Fibroblast of lung (primary cell): ENCODE measurements at regions not wholly inside any gene's neighbourhood (a gene's known extent, or its start where the extent isn't known, plus 50 kb on each side); places are given as distances from the start of the nearest gene placed in this dataset.

Experiments used
- DNase-seq, 2 donors: peaks; one replicate each; pipeline versions ENCODE4 v3.0.0 to v3.0.0-alpha.2; 2010; ENCODE audit warnings: low read depth in 2 of 2
- H2AFZ ChIP-seq: 2 replicates; pipeline ENCODE4 v1.5.1; 2012; ENCODE audit warnings: low read length, control low read depth, inconsistent platforms
- H3K27ac ChIP-seq: 2 replicates; pipeline ENCODE4 v1.5.1; 2011; ENCODE audit warnings: low read length, control low read depth; ENCODE audit not compliant: insufficient read depth
- H3K27me3 ChIP-seq: 2 replicates; pipeline ENCODE4 v1.5.1; 2011; ENCODE audit warnings: mild to moderate bottlenecking, low read length; ENCODE audit not compliant: control insufficient read depth, insufficient read depth
- H3K36me3 ChIP-seq: 2 replicates; pipeline ENCODE4 v1.5.1; 2011; ENCODE audit warnings: low read length; ENCODE audit not compliant: control insufficient read depth, insufficient read depth
- H3K4me1 ChIP-seq: 2 replicates; pipeline ENCODE4 v1.5.1; 2011; ENCODE audit warnings: low read length; ENCODE audit not compliant: control insufficient read depth, insufficient read depth; ENCODE audit errors: extremely low read depth
- H3K4me2 ChIP-seq: 2 replicates; pipeline ENCODE4 v1.5.1; 2011; ENCODE audit warnings: low read length, control low read depth; ENCODE audit not compliant: insufficient read depth; ENCODE audit errors: extremely low read depth
- H3K4me3 ChIP-seq, 4 experiments: fragments of 200-600 bp in 1 of 4; sonication (generic) in 1 of 4; replicated peaks in 1 of 4; 2 replicates each; pipeline ENCODE4 v1.5.1; 2011 to 2016; ENCODE audit warnings: low read length in 4 of 4, low read depth in 3 of 4, mild to moderate bottlenecking in 3 of 4, control low read depth in 2 of 4, inconsistent platforms in 1 of 4, mixed read lengths in 1 of 4; ENCODE audit not compliant: insufficient read depth in 1 of 4; ENCODE audit errors: control extremely low read depth in 1 of 4
- H3K79me2 ChIP-seq: 2 replicates; pipeline ENCODE4 v1.5.1; 2012; ENCODE audit warnings: mild to moderate bottlenecking, low read length, inconsistent platforms; ENCODE audit not compliant: control insufficient read depth, insufficient read depth
- H3K9ac ChIP-seq: 2 replicates; pipeline ENCODE4 v1.5.1; 2011; ENCODE audit warnings: mild to moderate bottlenecking, low read length, control low read depth; ENCODE audit not compliant: insufficient read depth
- H3K9me3 ChIP-seq: 2 replicates; pipeline ENCODE4 v1.5.1; 2012; ENCODE audit warnings: low read depth, low read length; ENCODE audit not compliant: control insufficient read depth, insufficient read depth
- H4K20me1 ChIP-seq: 2 replicates; pipeline ENCODE4 v1.5.1; 2011; ENCODE audit warnings: low read length; ENCODE audit not compliant: control insufficient read depth, insufficient read depth; ENCODE audit errors: extremely low read depth
- EZH2 ChIP-seq: IDR thresholded peaks from 2 replicates; pipeline ENCODE4 v1.5.1; 2012; ENCODE audit warnings: low read length, control low read depth, mild to moderate bottlenecking; ENCODE audit errors: missing control alignments
- TF ChIP-seq, protein P1 (sequence below), 2 donors: IDR thresholded peaks in 1 of 2; conservative IDR thresholded peaks in 1 of 2; 1 replicate in 1 of 2; 2 replicates in 1 of 2; pipeline ENCODE4 v1.5.1; 2011 to 2012; ENCODE audit warnings: low read length in 2 of 2, control low read depth in 1 of 2, inconsistent platforms in 1 of 2, low read depth in 1 of 2, mild to moderate bottlenecking in 1 of 2

DNA sequence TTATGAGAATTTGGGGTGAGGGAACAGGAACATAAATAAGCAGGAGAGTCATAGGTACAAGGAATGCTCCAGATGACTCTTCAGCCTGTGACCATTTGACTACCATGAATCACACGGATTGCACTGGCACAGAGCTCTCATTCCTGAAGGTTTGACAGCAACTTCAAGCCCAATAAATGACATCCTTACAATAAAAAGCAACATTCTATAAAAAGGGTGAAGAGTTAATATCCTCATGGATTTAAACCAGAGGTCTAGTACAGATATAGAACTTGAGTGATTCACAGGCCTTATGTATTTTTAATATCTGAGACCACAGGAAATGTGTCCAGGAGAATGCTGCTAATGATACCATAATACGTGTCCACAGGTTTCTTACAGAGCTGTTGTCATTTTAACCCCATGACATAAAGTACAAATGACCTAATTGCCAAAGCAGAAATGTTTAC is 158.1 kb downstream of the IRS2 start:
- Histone ChIP-seq H3K27ac (no peak overlapping the region), H3K4me2 (no peak overlapping the region), H3K4me3 (no peak overlapping the region), H3K4me1 (no peaks in the 10 kb centered on the region), H3K79me2 (no peaks in the 10 kb centered on the region), H3K27me3 (no peaks in the 10 kb centered on the region), H2AFZ (no peak overlapping the region), H4K20me1 (no peaks in the 10 kb centered on the region), H3K9ac (no peak overlapping the region), H3K36me3 (no peaks in the 10 kb centered on the region), H3K9me3 (no peaks in the 10 kb centered on the region)
- peak; percentile 37 to 88 for DNase-seq
- TF ChIP-seq EZH2 = no peak

DNA sequence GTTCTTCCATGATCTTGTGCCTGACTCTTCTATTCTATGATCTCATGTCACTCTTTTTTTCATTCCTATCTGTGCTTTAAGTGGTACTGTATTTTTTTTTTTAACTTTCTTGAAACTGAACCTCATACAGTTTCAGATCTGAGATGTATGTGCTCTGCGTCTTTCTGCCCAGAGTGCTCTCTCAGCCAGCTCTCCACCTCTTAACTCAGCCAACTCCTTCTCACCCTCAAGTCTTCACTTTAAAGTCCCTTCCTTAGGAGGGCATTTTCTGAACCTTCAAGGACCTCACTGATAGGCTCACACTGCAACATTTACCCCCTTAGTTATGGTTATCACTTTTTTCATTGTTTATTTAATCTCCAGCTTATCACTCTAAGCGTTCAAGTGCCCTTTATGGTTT is 158.7 kb downstream of the IRS2 start:
- no peaks in the 10 kb centered on the region for H3K79me2 ChIP-seq
- no peaks in the 10 kb centered on the region for H3K4me1 ChIP-seq
- no peaks in the 10 kb centered on the region for H3K9me3 ChIP-seq
- H2AFZ ChIP-seq = no peak overlapping the region
- H3K36me3 ChIP-seq = no peaks in the 10 kb centered on the region
- TF ChIP-seq, protein P1, sequence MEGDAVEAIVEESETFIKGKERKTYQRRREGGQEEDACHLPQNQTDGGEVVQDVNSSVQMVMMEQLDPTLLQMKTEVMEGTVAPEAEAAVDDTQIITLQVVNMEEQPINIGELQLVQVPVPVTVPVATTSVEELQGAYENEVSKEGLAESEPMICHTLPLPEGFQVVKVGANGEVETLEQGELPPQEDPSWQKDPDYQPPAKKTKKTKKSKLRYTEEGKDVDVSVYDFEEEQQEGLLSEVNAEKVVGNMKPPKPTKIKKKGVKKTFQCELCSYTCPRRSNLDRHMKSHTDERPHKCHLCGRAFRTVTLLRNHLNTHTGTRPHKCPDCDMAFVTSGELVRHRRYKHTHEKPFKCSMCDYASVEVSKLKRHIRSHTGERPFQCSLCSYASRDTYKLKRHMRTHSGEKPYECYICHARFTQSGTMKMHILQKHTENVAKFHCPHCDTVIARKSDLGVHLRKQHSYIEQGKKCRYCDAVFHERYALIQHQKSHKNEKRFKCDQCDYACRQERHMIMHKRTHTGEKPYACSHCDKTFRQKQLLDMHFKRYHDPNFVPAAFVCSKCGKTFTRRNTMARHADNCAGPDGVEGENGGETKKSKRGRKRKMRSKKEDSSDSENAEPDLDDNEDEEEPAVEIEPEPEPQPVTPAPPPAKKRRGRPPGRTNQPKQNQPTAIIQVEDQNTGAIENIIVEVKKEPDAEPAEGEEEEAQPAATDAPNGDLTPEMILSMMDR (conservative IDR thresholded peaks at IDR 0.05 in 1 of 2, IDR thresholded peaks at IDR 0.05 in 1 of 2; ENCODE audit: low read depth in 1 of 2, low read length in 2 of 2) = no peak
- no peak for TF ChIP-seq EZH2
- no peak overlapping the region for H3K9ac ChIP-seq
- no peak overlapping the region for H3K4me3 ChIP-seq
- no peak overlapping the region for H3K27ac ChIP-seq
- no peak overlapping the region for H3K4me2 ChIP-seq
- no peak for DNase-seq
- no peaks in the 10 kb centered on the region for H3K27me3 ChIP-seq
- no peaks in the 10 kb centered on the region for H4K20me1 ChIP-seq

DNA sequence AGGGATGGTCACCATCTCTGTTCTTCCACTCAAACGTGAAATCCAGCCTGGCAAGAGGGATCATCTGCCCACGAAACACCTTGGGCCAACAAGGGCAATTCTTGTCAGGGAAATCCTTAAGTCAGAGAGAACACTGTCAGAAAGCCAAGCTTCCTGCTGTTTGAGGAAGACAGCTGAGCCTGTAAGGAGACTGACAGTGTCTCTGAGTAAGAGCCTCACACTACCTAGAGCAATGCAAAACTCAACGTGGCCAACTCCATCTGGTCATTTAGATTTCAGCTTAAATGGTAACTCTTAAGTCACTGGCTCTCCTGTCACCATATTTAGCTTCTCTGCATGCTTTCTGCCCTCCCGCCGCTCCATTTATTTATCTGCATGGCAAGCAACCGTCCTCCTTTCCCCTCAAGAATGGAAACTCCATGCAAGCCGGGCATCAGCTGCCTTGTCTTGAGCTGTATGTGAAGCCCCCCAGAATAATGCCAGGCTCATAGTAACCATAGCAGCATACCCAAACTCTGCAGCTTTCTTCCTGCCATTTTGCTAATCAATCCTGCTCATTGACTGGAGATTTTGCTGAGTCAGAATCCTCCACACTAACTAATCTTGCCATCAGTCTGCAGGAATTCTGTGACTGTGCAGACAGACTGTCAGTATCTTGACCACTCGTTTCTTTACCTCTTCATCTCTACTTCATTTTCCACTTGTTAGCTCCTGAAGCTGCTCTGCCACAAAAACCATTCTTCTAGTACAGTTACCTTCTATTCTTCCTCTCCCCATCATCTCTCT is 159.8 kb downstream of the IRS2 start:
- Histone ChIP-seq H3K27me3 (no peaks in the 10 kb centered on the region), H3K9me3 (no peaks in the 10 kb centered on the region), H3K4me1 (no peaks in the 10 kb centered on the region), H4K20me1 (no peaks in the 10 kb centered on the region), H3K27ac (no peak overlapping the region), H3K36me3 (no peaks in the 10 kb centered on the region), H3K79me2 (no peaks in the 10 kb centered on the region), H3K4me3 (no peak overlapping the region), H3K9ac (no peak overlapping the region), H2AFZ (no peak overlapping the region), H3K4me2 (no peak overlapping the region)
- no peak for TF ChIP-seq EZH2
- TF ChIP-seq, protein P1 (conservative IDR thresholded peaks at IDR 0.05 in 1 of 2, IDR thresholded peaks at IDR 0.05 in 1 of 2; ENCODE audit: low read depth in 1 of 2, low read length in 2 of 2) = no peak
- peak in 1 of 2 donors; percentile 5 for DNase-seq
